Activated CD4-positive, alpha-beta T cell treated with anti-CD3 and anti-CD28 coated beads, Interleukin-2, amount 50 U/mL, for 16 hours (primary cell): ENCODE measurements at regions not wholly inside any gene's neighbourhood (a gene's known extent, or its start where the extent isn't known, plus 50 kb on each side); places are given as distances from the start of the nearest gene placed in this dataset.

Source experiments
- DNase-seq: peaks from one replicate; pipeline ENCODE4 v3.0.0-alpha.2; 2020

- no peak for DNase-seq
Observed at GRCh38 chr13:106161146-106161545, 374.3 kb downstream of the EFNB2 start.

GRCh38 chr13:106159295-106160195 is 375.9 kb downstream of the EFNB2 start:
- DNase-seq: no peak

GRCh38 chr13:106156468-106156867 is 379.0 kb downstream of the EFNB2 start:
- no peak for DNase-seq

- no peak for DNase-seq
Observed at GRCh38 chr13:106155411-106155810, 380.1 kb downstream of the EFNB2 start.

- no peak for DNase-seq
Observed at GRCh38 chr13:106153876-106154275, 381.6 kb downstream of the EFNB2 start.

GRCh38 chr13:106153041-106153440 is 382.4 kb downstream of the EFNB2 start:
- DNase-seq: no peak

- DNase-seq: no peak
Observed at GRCh38 chr13:106152047-106152446, 383.4 kb downstream of the EFNB2 start.

- no peak for DNase-seq
Observed at GRCh38 chr13:106151056-106151699, 384.3 kb downstream of the EFNB2 start.

GRCh38 chr13:106145997-106146864 is 389.2 kb downstream of the EFNB2 start:
- DNase-seq: no peak

GRCh38 chr13:106145070-106145469 is 390.4 kb downstream of the EFNB2 start:
- no peak for DNase-seq

GRCh38 chr13:106143930-106144709 is 391.3 kb downstream of the EFNB2 start:
- DNase-seq: no peak

GRCh38 chr13:106143392-106143791 is 392.1 kb downstream of the EFNB2 start:
- DNase-seq: no peak

GRCh38 chr13:106140476-106140875 is 395.0 kb downstream of the EFNB2 start:
- DNase-seq: no peak

- no peak for DNase-seq
Observed at GRCh38 chr13:106139942-106140341, 395.5 kb downstream of the EFNB2 start.

GRCh38 chr13:106139377-106139776 is 396.1 kb downstream of the EFNB2 start:
- DNase-seq: no peak

- DNase-seq: no peak
Observed at GRCh38 chr13:106138620-106139019, 396.8 kb downstream of the EFNB2 start.

- DNase-seq: no peak
Observed at GRCh38 chr13:106133025-106133424, 402.4 kb downstream of the EFNB2 start.

GRCh38 chr13:106132216-106132615 is 403.2 kb downstream of the EFNB2 start:
- no peak for DNase-seq

- DNase-seq: no peak
Observed at GRCh38 chr13:106129993-106130392, 405.5 kb downstream of the EFNB2 start.

GRCh38 chr13:106129273-106129672 is 406.2 kb downstream of the EFNB2 start:
- DNase-seq: no peak

- no peak for DNase-seq
Observed at GRCh38 chr13:106122234-106122633, 413.2 kb downstream of the EFNB2 start.

- DNase-seq: no peak
Observed at GRCh38 chr13:106121173-106121754, 414.2 kb downstream of the EFNB2 start.
